ENCODE measurements at regions not wholly inside any gene's neighbourhood (a gene's known extent, or its start where the extent isn't known, plus 50 kb on each side); places are given as distances from the start of the nearest gene placed in this dataset.

- TF ChIP-seq, protein P1, sequence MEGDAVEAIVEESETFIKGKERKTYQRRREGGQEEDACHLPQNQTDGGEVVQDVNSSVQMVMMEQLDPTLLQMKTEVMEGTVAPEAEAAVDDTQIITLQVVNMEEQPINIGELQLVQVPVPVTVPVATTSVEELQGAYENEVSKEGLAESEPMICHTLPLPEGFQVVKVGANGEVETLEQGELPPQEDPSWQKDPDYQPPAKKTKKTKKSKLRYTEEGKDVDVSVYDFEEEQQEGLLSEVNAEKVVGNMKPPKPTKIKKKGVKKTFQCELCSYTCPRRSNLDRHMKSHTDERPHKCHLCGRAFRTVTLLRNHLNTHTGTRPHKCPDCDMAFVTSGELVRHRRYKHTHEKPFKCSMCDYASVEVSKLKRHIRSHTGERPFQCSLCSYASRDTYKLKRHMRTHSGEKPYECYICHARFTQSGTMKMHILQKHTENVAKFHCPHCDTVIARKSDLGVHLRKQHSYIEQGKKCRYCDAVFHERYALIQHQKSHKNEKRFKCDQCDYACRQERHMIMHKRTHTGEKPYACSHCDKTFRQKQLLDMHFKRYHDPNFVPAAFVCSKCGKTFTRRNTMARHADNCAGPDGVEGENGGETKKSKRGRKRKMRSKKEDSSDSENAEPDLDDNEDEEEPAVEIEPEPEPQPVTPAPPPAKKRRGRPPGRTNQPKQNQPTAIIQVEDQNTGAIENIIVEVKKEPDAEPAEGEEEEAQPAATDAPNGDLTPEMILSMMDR (optimal IDR thresholded peaks at IDR 0.05 in 1 of 3, IDR thresholded peaks at IDR 0.05 in 1 of 3, conservative IDR thresholded peaks at IDR 0.05 in 1 of 3; ENCODE audit: extremely low read depth in 1 of 3, insufficient read depth in 2 of 3, low read length in 3 of 3), result no peak
- no peak for TF ChIP-seq EZH2 (IDR thresholded peaks at IDR 0.05; ENCODE audit: low read length)
Measured at GRCh38 chr14:54226103-54226502, 170.7 kb upstream of the CDKN3 start.
